H1 (cell line): ENCODE measurements at regions not wholly inside any gene's neighbourhood (a gene's known extent, or its start where the extent isn't known, plus 50 kb on each side); places are given as distances from the start of the nearest gene placed in this dataset.
"Not testable (repeated sequence)": the region's sequence is repeated elsewhere in the genome, so short reads cannot be mapped to it uniquely, and the experiment has no call there.

Experiments
- CTCF ChIA-PET: fragments of 300-600 bp; sonication (Branson Sonifier 250); formaldehyde crosslinking; loops from one replicate; lab custom pipeline; 2021; ENCODE audit not compliant: partially characterized antibody; lab: Charles Lee
- POLR2A ChIA-PET: fragments of 300-600 bp; sonication (Branson Sonifier 250); formaldehyde crosslinking; loops from one replicate; lab custom pipeline; 2021; ENCODE audit warnings: inconsistent platforms; ENCODE audit not compliant: partially characterized antibody; lab: Charles Lee
- DNase-seq, 2 experiments: peaks; one replicate each; pipeline versions ENCODE4 v3.0.0 to v3.0.0-alpha.2; 2010 to 2022; ENCODE audit warnings: low spot score in 2 of 2, low read depth in 1 of 2, mixed read lengths in 1 of 2
- FAIRE-seq: peaks from 2 replicates; lab custom pipeline; 2011; peaks lifted over from hg19 to GRCh38; lab: Jason Lieb, UNC
- H2AFZ ChIP-seq: 2 replicates; pipeline ENCODE4 v1.8.1; 2012; ENCODE audit warnings: low read length, inconsistent platforms
- H2AK5ac ChIP-seq: 2 replicates; pipeline ENCODE4 v1.6.1; 2013; ENCODE audit warnings: low read depth, low read length
- H2BK120ac ChIP-seq: replicated peaks from 2 replicates; pipeline ENCODE3; 2013; ENCODE audit warnings: low read depth, low read length, inconsistent platforms
- H2BK12ac ChIP-seq: 2 replicates; pipeline ENCODE4 v1.6.1; 2013; ENCODE audit warnings: low read depth, low read length
- H2BK15ac ChIP-seq: 2 replicates; pipeline ENCODE4 v1.6.1; 2013; ENCODE audit warnings: low read length
- H2BK20ac ChIP-seq: 2 replicates; pipeline ENCODE4 v1.6.1; 2013; ENCODE audit warnings: low read length
- H2BK5ac ChIP-seq: 2 replicates; pipeline ENCODE4 v1.6.1; 2013; ENCODE audit warnings: low read depth, low read length
- H3K14ac ChIP-seq: 2 replicates; pipeline ENCODE4 v1.6.1; 2013; ENCODE audit warnings: inconsistent platforms; ENCODE audit not compliant: insufficient read length
- H3K18ac ChIP-seq: 2 replicates; pipeline ENCODE4 v1.6.1; 2013; ENCODE audit warnings: low read length; ENCODE audit errors: extremely low read depth
- H3K23ac ChIP-seq: 2 replicates; pipeline ENCODE4 v1.6.1; 2013; ENCODE audit warnings: inconsistent platforms; ENCODE audit not compliant: insufficient read length
- H3K23me2 ChIP-seq: 2 replicates; pipeline ENCODE4 v1.6.1; 2013; ENCODE audit warnings: low read depth, low read length
- H3K27ac ChIP-seq: 2 replicates; pipeline ENCODE4 v1.6.1; 2011; ENCODE audit warnings: low read depth, low read length, inconsistent platforms
- H3K27me3 ChIP-seq, 4 experiments: replicated peaks in 1 of 4; 1 replicate in 1 of 4; 2 replicates in 3 of 4; pipeline versions ENCODE4 v1.6.1 to v1.8.1; 2011 to 2013; ENCODE audit warnings: low read length in 3 of 4, mild to moderate bottlenecking in 3 of 4, inconsistent platforms in 2 of 4, mixed read lengths in 2 of 4, moderate library complexity in 1 of 4; ENCODE audit not compliant: control insufficient read depth in 3 of 4, insufficient read depth in 3 of 4; ENCODE audit errors: extremely low read depth in 1 of 4
- H3K36me3 ChIP-seq, 4 experiments: 2 replicates each; pipeline versions ENCODE4 v1.6.1 to v1.8.1; 2011 to 2013; ENCODE audit warnings: mild to moderate bottlenecking in 4 of 4, low read length in 3 of 4, moderate library complexity in 2 of 4, control low read depth in 1 of 4, inconsistent platforms in 1 of 4; ENCODE audit not compliant: insufficient read depth in 4 of 4, control insufficient read depth in 2 of 4
- H3K4ac ChIP-seq: replicated peaks from 2 replicates; pipeline ENCODE3; 2013; ENCODE audit warnings: low read length, low read depth, mixed read lengths, inconsistent platforms; ENCODE audit not compliant: insufficient read length
- H3K4me1 ChIP-seq, 4 experiments: replicated peaks in 1 of 4; 1 replicate in 1 of 4; 2 replicates in 3 of 4; pipeline versions ENCODE4 v1.6.1 to v1.8.1; 2011 to 2013; ENCODE audit warnings: low read length in 3 of 4, inconsistent platforms in 2 of 4, mixed read lengths in 1 of 4; ENCODE audit not compliant: insufficient read depth in 4 of 4, control insufficient read depth in 3 of 4
- H3K4me2 ChIP-seq, 2 experiments: 2 replicates each; pipeline versions ENCODE4 v1.6.1 to v1.8.1; 2011 to 2013; ENCODE audit warnings: low read depth in 2 of 2, low read length in 2 of 2, control low read depth in 1 of 2, inconsistent platforms in 1 of 2, mild to moderate bottlenecking in 1 of 2; ENCODE audit not compliant: insufficient read depth in 1 of 2
- H3K4me3 ChIP-seq, 4 experiments: fragments of 200-600, 300-600 bp in 1 of 4; sonication (generic), shearing (Covaris generic), sonication (Bioruptor Twin) in 1 of 4; 2 replicates each; pipeline versions ENCODE4 v1.5.1 to v1.8.1; 2011 to 2016; ENCODE audit warnings: low read length in 4 of 4, low read depth in 3 of 4, control low read depth in 2 of 4, inconsistent platforms in 2 of 4, mild to moderate bottlenecking in 2 of 4, mixed read lengths in 1 of 4, moderate library complexity in 1 of 4; ENCODE audit not compliant: insufficient read depth in 2 of 4; ENCODE audit errors: extremely low read depth in 1 of 4
- H3K56ac ChIP-seq: replicated peaks from 2 replicates; pipeline ENCODE3; 2013; ENCODE audit warnings: low read depth, mild to moderate bottlenecking, mixed read lengths, low read length, inconsistent platforms; ENCODE audit not compliant: insufficient read length
- H3K79me1 ChIP-seq: 2 replicates; pipeline ENCODE4 v1.6.1; 2013; ENCODE audit warnings: low read depth, low read length, control low read depth
- H3K79me2 ChIP-seq, 2 experiments: 2 replicates each; pipeline versions ENCODE4 v1.6.1 to v1.8.1; 2012 to 2013; ENCODE audit warnings: low read length in 2 of 2, mild to moderate bottlenecking in 2 of 2, inconsistent platforms in 1 of 2; ENCODE audit not compliant: insufficient read depth in 2 of 2, control insufficient read depth in 1 of 2
- H3K9ac ChIP-seq, 4 experiments: replicated peaks in 1 of 4; 1 replicate in 1 of 4; 2 replicates in 3 of 4; pipeline versions ENCODE4 v1.6.1 to v1.8.1; 2011 to 2013; ENCODE audit warnings: low read depth in 3 of 4, low read length in 3 of 4, control low read depth in 2 of 4, mild to moderate bottlenecking in 2 of 4, moderate library complexity in 2 of 4, inconsistent platforms in 1 of 4; ENCODE audit errors: extremely low read depth in 1 of 4
- H3K9me3 ChIP-seq, 2 experiments: 2 replicates each; pipeline versions ENCODE4 v1.6.1 to v1.8.1; 2012 to 2013; ENCODE audit warnings: mild to moderate bottlenecking in 2 of 2, moderate library complexity in 2 of 2, control low read depth in 1 of 2, inconsistent platforms in 1 of 2, low read depth in 1 of 2, low read length in 1 of 2, mixed read lengths in 1 of 2; ENCODE audit not compliant: insufficient read depth in 2 of 2
- H4K20me1 ChIP-seq, 2 experiments: replicated peaks in 1 of 2; 2 replicates each; pipeline versions ENCODE3 to v1.8.1; 2011 to 2013; ENCODE audit warnings: inconsistent platforms in 2 of 2, low read length in 2 of 2, mild to moderate bottlenecking in 1 of 2; ENCODE audit not compliant: insufficient read depth in 2 of 2, control insufficient read depth in 1 of 2
- H4K5ac ChIP-seq: 2 replicates; pipeline ENCODE4 v1.6.1; 2013; ENCODE audit warnings: low read length, low read depth, mixed read lengths, inconsistent platforms; ENCODE audit not compliant: insufficient read length
- H4K8ac ChIP-seq: 2 replicates; pipeline ENCODE4 v1.8.0; 2013; ENCODE audit warnings: mild to moderate bottlenecking, moderate library complexity, low read length, inconsistent platforms; ENCODE audit not compliant: insufficient read depth; ENCODE audit errors: extremely low read depth
- H4K91ac ChIP-seq: replicated peaks from 2 replicates; pipeline ENCODE3; 2013; ENCODE audit warnings: low read length, mixed read lengths, inconsistent platforms; ENCODE audit not compliant: insufficient read length
- YY1 ChIP-seq: IDR thresholded peaks from 2 replicates; pipeline ENCODE4 v1.6.1; 2011; ENCODE audit warnings: low read depth, mild to moderate bottlenecking, low read length
- WGBS, 2 experiments: shearing (Covaris generic) in 1 of 2; methylation state at CpG; one replicate each; pipeline versions ENCODE4 v1.1.6 to v1.1.7; 2013 to 2015; ENCODE audit warnings: low lambda C conversion rate in 2 of 2, mixed read lengths in 2 of 2, inconsistent platforms in 1 of 2, low coverage in 1 of 2, missing lambda C conversion rate in 1 of 2; ENCODE audit not compliant: insufficient replicate concordance in 2 of 2, insufficient coverage in 1 of 2, insufficient read length in 1 of 2; ENCODE audit errors: extremely low coverage in 1 of 2, missing lambda C conversion rate in 1 of 2; 5-methylcytosine and 5-hydroxymethylcytosine counted together

GRCh38 chr3:27821609-27822008, 99.5 kb upstream of the EOMES start:
- H3K23ac ChIP-seq, H2BK15ac ChIP-seq, H3K4ac ChIP-seq, H2AK5ac ChIP-seq, H4K5ac ChIP-seq, H4K91ac ChIP-seq, H2BK20ac ChIP-seq, H3K18ac ChIP-seq, H3K9ac ChIP-seq, H3K56ac ChIP-seq, H2BK12ac ChIP-seq, H3K4me1 ChIP-seq, H3K79me2 ChIP-seq, FAIRE-seq, H2BK120ac ChIP-seq, H4K20me1 ChIP-seq, H3K14ac ChIP-seq, H3K27ac ChIP-seq, H3K23me2 ChIP-seq, H3K27me3 ChIP-seq, H3K36me3 ChIP-seq, H2BK5ac ChIP-seq, H4K8ac ChIP-seq, H3K9me3 ChIP-seq, H2AFZ ChIP-seq, H3K79me1 ChIP-seq: not testable (repeated sequence)
- CTCF ChIA-PET = interaction anchor here (0.6 to 1.0 kb wide), 3 partner anchors 144 to 1996 kb away, joined by 3 to 4 read pairs (median 3); no protein-coding TSS in a partner anchor
- Histone ChIP-seq H3K4me2 (peak overlapping the region in 1 of 2 experiments; percentile 63; a peak in 1 of 4 replicates), H3K4me3 (peak overlapping the region in 2 of 4 experiments; percentile 44 to 53; a peak in 2 of 8 replicates)
- DNase-seq = peak in 1 of 2 experiments; percentile 63
- WGBS, 2 experiments = 78% methylated on average over 12 of the region's 23 CpGs; no CpG with 5 or more reads in 1 of the 2 experiments
- 0 out of 2 replicates have a peak, but pooled peaks have one; percentile 51 for TF ChIP-seq YY1
- POLR2A ChIA-PET = interaction anchor here (0.8 kb wide), 1 partner anchor 84 kb away, joined by 3 read pairs; no protein-coding TSS in a partner anchor
